Mesodermal cell (in vitro differentiated cells): ENCODE measurements at regions not wholly inside any gene's neighbourhood (a gene's known extent, or its start where the extent isn't known, plus 50 kb on each side); places are given as distances from the start of the nearest gene placed in this dataset.
A peak's percentile ranks its signal among the peaks of the same experiment; 100 is the strongest.

Source experiments
- H3K27ac ChIP-seq: 2 replicates; pipeline ENCODE4 v1.7.0; 2013; ENCODE audit warnings: mild to moderate bottlenecking, low read depth, low read length, moderate library complexity; ENCODE audit not compliant: severe bottlenecking
- H3K36me3 ChIP-seq: 2 replicates; pipeline ENCODE4 v1.7.1; 2013; ENCODE audit warnings: mild to moderate bottlenecking, low read length, moderate library complexity; ENCODE audit not compliant: control insufficient read depth, insufficient read depth
- H3K4me1 ChIP-seq: one replicate; pipeline ENCODE4 v1.7.1; 2013; ENCODE audit warnings: mild to moderate bottlenecking, low read length; ENCODE audit not compliant: insufficient read depth, control insufficient read depth, poor library complexity, severe bottlenecking
- H3K4me3 ChIP-seq: 2 replicates; pipeline ENCODE4 v1.7.0; 2013; ENCODE audit warnings: low read length, control low read depth, mild to moderate bottlenecking; ENCODE audit not compliant: insufficient read depth, poor library complexity, severe bottlenecking; ENCODE audit errors: extremely low read depth
- H3K9me3 ChIP-seq: 2 replicates; pipeline ENCODE4 v1.7.1; 2013; ENCODE audit warnings: mild to moderate bottlenecking, low read length, moderate library complexity; ENCODE audit not compliant: control insufficient read depth
- WGBS, 2 experiments: methylation state at CpG; one replicate each; pipeline ENCODE4 v1.1.5; 2013; ENCODE audit warnings: missing lambda C conversion rate in 2 of 2; ENCODE audit not compliant: insufficient coverage in 2 of 2; 5-methylcytosine and 5-hydroxymethylcytosine counted together

GRCh38 chr16:85511938-85512807 lies 100.9 kb upstream of the GSE1 start:
- Histone ChIP-seq H3K36me3 (no peaks in the 10 kb centered on the region), H3K9me3 (no peaks in the 10 kb centered on the region), H3K4me3 (no peak overlapping the region), H3K27ac (no peak overlapping the region), H3K4me1 (peaks cover 33% of the 10 kb centered on the region)
- 91 to 93% methylated on average over 18 to 20 of the region's 24 CpGs for WGBS, 2 experiments

- Histone ChIP-seq H3K9me3 (no peaks in the 10 kb centered on the region), H3K27ac (no peak overlapping the region), H3K4me3 (no peak overlapping the region), H3K36me3 (no peaks in the 10 kb centered on the region), H3K4me1 (peaks cover 33% of the 10 kb centered on the region)
- 91 to 93% methylated on average over 7 of the region's 7 CpGs for WGBS, 2 experiments
Observed at GRCh38 chr16:85512808-85513115, 100.4 kb upstream of the GSE1 start.

- WGBS, 2 experiments: 93 to 100% methylated on average over 7 to 8 of the region's 9 CpGs
- no peak overlapping the region for H3K27ac ChIP-seq
- H3K9me3 ChIP-seq: no peaks in the 10 kb centered on the region
- H3K36me3 ChIP-seq: no peaks in the 10 kb centered on the region
- H3K4me1 ChIP-seq: peaks cover 33% of the 10 kb centered on the region
- H3K4me3 ChIP-seq: no peak overlapping the region
Observed at GRCh38 chr16:85513180-85513579, 99.9 kb upstream of the GSE1 start.

- H3K4me3 ChIP-seq: no peak overlapping the region
- H3K36me3 ChIP-seq: no peaks in the 10 kb centered on the region
- WGBS, 2 experiments: 40 to 58% methylated on average over 1 to 6 of the region's 10 CpGs
- H3K4me1 ChIP-seq: peaks cover 33% of the 10 kb centered on the region
- no peak overlapping the region for H3K27ac ChIP-seq
- no peaks in the 10 kb centered on the region for H3K9me3 ChIP-seq
Observed at GRCh38 chr16:85513649-85514048, 99.5 kb upstream of the GSE1 start.

GRCh38 chr16:85514295-85514597 lies 98.9 kb upstream of the GSE1 start:
- WGBS, 2 experiments: 34 to 39% methylated on average over 4 to 5 of the region's 8 CpGs
- Histone ChIP-seq H3K4me3 (no peak overlapping the region), H3K4me1 (peaks cover 33% of the 10 kb centered on the region), H3K36me3 (peaks cover 3% of the 10 kb centered on the region), H3K9me3 (no peaks in the 10 kb centered on the region), H3K27ac (peak overlapping the region; percentile 75)

- Histone ChIP-seq H3K9me3 (no peaks in the 10 kb centered on the region), H3K27ac (peak overlapping the region; percentile 75), H3K36me3 (peaks cover 3% of the 10 kb centered on the region), H3K4me3 (no peak overlapping the region), H3K4me1 (peaks cover 33% of the 10 kb centered on the region)
- 69 to 71% methylated on average over 16 to 17 of the region's 18 CpGs for WGBS, 2 experiments
Observed at GRCh38 chr16:85514598-85515318, 98.4 kb upstream of the GSE1 start.

GRCh38 chr16:85515319-85515745 lies 97.8 kb upstream of the GSE1 start:
- 61 to 65% methylated on average over 5 to 13 of the region's 13 CpGs for WGBS, 2 experiments
- no peak overlapping the region for H3K4me3 ChIP-seq
- H3K36me3 ChIP-seq: peaks cover 3% of the 10 kb centered on the region
- H3K4me1 ChIP-seq: peaks cover 33% of the 10 kb centered on the region
- peak overlapping the region; percentile 75 for H3K27ac ChIP-seq
- no peaks in the 10 kb centered on the region for H3K9me3 ChIP-seq

GRCh38 chr16:85515830-85516397 lies 97.2 kb upstream of the GSE1 start:
- Histone ChIP-seq H3K4me1 (peaks cover 33% of the 10 kb centered on the region), H3K9me3 (no peaks in the 10 kb centered on the region), H3K27ac (no peak overlapping the region), H3K4me3 (no peak overlapping the region), H3K36me3 (peaks cover 3% of the 10 kb centered on the region)
- 66 to 82% methylated on average over 4 to 7 of the region's 12 CpGs for WGBS, 2 experiments

DNA sequence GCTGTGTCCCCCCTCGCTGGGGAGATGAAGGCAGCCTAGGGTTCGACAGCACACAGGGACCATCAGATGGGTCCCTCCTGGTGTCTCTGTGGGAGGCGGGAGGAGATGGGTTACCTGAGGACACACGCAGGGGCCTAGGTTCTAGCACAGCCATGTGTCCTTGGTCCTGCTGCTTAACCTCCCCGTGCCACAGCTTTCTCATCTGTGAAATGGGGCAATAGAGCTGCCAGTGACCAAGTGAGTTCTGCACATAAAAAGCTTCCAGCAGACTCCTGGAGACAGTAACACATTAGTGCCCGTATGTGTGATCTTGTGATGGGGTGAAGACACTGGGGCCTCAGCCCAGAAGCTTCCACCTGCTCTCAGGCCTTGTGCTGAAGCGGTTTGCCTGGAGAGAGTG lies 96.0 kb upstream of the GSE1 start:
- Histone ChIP-seq H3K4me1 (peaks cover 33% of the 10 kb centered on the region), H3K36me3 (peaks cover 3% of the 10 kb centered on the region), H3K27ac (no peak overlapping the region), H3K4me3 (no peak overlapping the region), H3K9me3 (no peaks in the 10 kb centered on the region)
- 94 to 96% methylated on average over 7 of the region's 7 CpGs for WGBS, 2 experiments

- 88 to 90% methylated on average over 32 to 34 of the region's 38 CpGs for WGBS, 2 experiments
- H3K9me3 ChIP-seq: no peaks in the 10 kb centered on the region
- H3K4me1 ChIP-seq: peaks cover 36% of the 10 kb centered on the region
- peaks cover 3% of the 10 kb centered on the region for H3K36me3 ChIP-seq
- no peak overlapping the region for H3K4me3 ChIP-seq
- H3K27ac ChIP-seq: no peak overlapping the region
Observed at GRCh38 chr16:85517563-85518179, 95.5 kb upstream of the GSE1 start.
